GM23248 (cell line): ENCODE measurements at regions not wholly inside any gene's neighbourhood (a gene's known extent, or its start where the extent isn't known, plus 50 kb on each side); places are given as distances from the start of the nearest gene placed in this dataset.

Source experiments
- DNase-seq: peaks from one replicate; pipeline ENCODE4 v3.0.0-alpha.2; 2015
- H2AFZ ChIP-seq: fragments of 200-600 bp; sonication (generic); 2 replicates; pipeline ENCODE4 v1.6.1; 2016; ENCODE audit warnings: antibody characterized with exemption
- H3F3A ChIP-seq: fragments of 200-600 bp; sonication (generic); 2 replicates; pipeline ENCODE4 v1.6.1; 2016; ENCODE audit warnings: mild to moderate bottlenecking, antibody characterized with exemption, mixed run types; ENCODE audit not compliant: insufficient read depth
- H3K27ac ChIP-seq: fragments of 200-600 bp; sonication (generic); 2 replicates; pipeline ENCODE4 v1.5.1; 2016; ENCODE audit warnings: mild to moderate bottlenecking
- H3K27me3 ChIP-seq: fragments of 200-600 bp; sonication (generic); replicated peaks from 2 replicates; pipeline ENCODE4 v1.6.1; 2016; ENCODE audit warnings: mild to moderate bottlenecking; ENCODE audit not compliant: insufficient read depth
- H3K36me3 ChIP-seq: fragments of 200-600 bp; sonication (generic); 2 replicates; pipeline ENCODE4 v1.6.1; 2016; ENCODE audit warnings: low read depth, mild to moderate bottlenecking
- H3K4me1 ChIP-seq: fragments of 200-600 bp; sonication (generic); 2 replicates; pipeline ENCODE4 v1.6.1; 2016; ENCODE audit warnings: mild to moderate bottlenecking; ENCODE audit not compliant: insufficient read depth
- H3K4me2 ChIP-seq: fragments of 200-600 bp; sonication (generic); one replicate; pipeline ENCODE4 v1.6.1; 2016; ENCODE audit warnings: mild to moderate bottlenecking; ENCODE audit not compliant: unreplicated experiment
- H3K4me3 ChIP-seq: fragments of 200-600 bp; sonication (generic); 2 replicates; pipeline ENCODE4 v1.5.1; 2016; ENCODE audit warnings: mild to moderate bottlenecking
- H3K79me2 ChIP-seq: fragments of 200-600 bp; sonication (generic); 2 replicates; pipeline ENCODE4 v1.6.1; 2016; ENCODE audit warnings: mild to moderate bottlenecking; ENCODE audit not compliant: insufficient read depth
- H3K9ac ChIP-seq: fragments of 200-600 bp; sonication (generic); 2 replicates; pipeline ENCODE4 v1.6.1; 2016; ENCODE audit warnings: mild to moderate bottlenecking
- H3K9me2 ChIP-seq: fragments of 200-600 bp; sonication (generic); 2 replicates; pipeline ENCODE4 v1.6.1; 2016; ENCODE audit warnings: mixed run types, mild to moderate bottlenecking, moderate library complexity; ENCODE audit not compliant: insufficient read depth
- H3K9me3 ChIP-seq: fragments of 200-600 bp; sonication (generic); one replicate; pipeline ENCODE4 v1.6.1; 2017; ENCODE audit warnings: low read depth
- H4K20me1 ChIP-seq: fragments of 200-600 bp; sonication (generic); 2 replicates; pipeline ENCODE4 v1.6.0; 2016; ENCODE audit not compliant: insufficient read depth
- EZH2 ChIP-seq: fragments of 200-600 bp; sonication (generic); IDR thresholded peaks from 2 replicates; pipeline ENCODE4 v1.6.1; 2018; ENCODE audit warnings: antibody characterized with exemption, mild to moderate bottlenecking; ENCODE audit not compliant: insufficient read depth, poor library complexity, severe bottlenecking
- EZH2phosphoT487 ChIP-seq: fragments of 200-600 bp; sonication (generic); IDR thresholded peaks from 2 replicates; pipeline ENCODE4 v1.6.1; 2018; ENCODE audit warnings: antibody characterized with exemption, moderate library complexity, mild to moderate bottlenecking, low read depth; ENCODE audit not compliant: insufficient read depth
- WGBS, 2 experiments: methylation state at CpG; one replicate each; pipeline ENCODE4 v1.1.6; 2015 to 2017; ENCODE audit warnings: low lambda C conversion rate in 2 of 2, low coverage in 1 of 2; ENCODE audit errors: missing lambda C conversion rate in 2 of 2; 5-methylcytosine and 5-hydroxymethylcytosine counted together
- in situ Hi-C: fragments of 300-500 bp; cut with MboI; formaldehyde crosslinking; loops from 2 replicates; pipeline ENCODE4 v1.15.0; 2020

DNA sequence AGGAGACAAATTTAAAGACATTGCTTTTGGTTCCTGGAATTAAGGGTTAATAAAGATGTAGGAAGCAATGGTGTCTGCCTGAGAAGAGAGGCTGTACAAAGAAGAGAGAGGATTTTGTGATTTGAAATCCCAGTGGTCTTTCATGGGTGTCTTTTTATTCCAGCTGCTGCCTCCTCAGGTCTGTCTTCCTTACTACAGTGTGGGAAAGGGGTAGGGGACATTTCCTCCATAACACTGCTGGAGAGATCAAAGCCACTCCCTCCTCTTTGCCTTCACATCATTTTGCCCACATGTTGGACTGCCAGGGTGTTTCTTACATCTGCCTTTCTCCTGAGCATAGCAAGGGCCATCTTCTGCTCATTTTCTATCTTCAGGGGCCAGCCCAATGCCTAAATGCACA lies 348.5 kb downstream of the EN1 start:
- Histone ChIP-seq H3K4me3 (no peak overlapping the region), H4K20me1 (no peaks in the 10 kb centered on the region), H3F3A (no peaks in the 10 kb centered on the region), H3K27ac (no peak overlapping the region), H3K9me2 (no peaks in the 10 kb centered on the region), H3K36me3 (no peaks in the 10 kb centered on the region), H2AFZ (no peak overlapping the region), H3K4me2 (no peak overlapping the region), H3K4me1 (no peaks in the 10 kb centered on the region), H3K9ac (no peak overlapping the region), H3K9me3 (no peaks in the 10 kb centered on the region), H3K79me2 (no peaks in the 10 kb centered on the region), H3K27me3 (peaks cover 4% of the 10 kb centered on the region; the same call in 1 of the 2 replicates)
- in situ Hi-C loops = no loop called here
- TF ChIP-seq EZH2phosphoT487 (no peak), EZH2 (no peak)
- DNase-seq = no peak

DNA sequence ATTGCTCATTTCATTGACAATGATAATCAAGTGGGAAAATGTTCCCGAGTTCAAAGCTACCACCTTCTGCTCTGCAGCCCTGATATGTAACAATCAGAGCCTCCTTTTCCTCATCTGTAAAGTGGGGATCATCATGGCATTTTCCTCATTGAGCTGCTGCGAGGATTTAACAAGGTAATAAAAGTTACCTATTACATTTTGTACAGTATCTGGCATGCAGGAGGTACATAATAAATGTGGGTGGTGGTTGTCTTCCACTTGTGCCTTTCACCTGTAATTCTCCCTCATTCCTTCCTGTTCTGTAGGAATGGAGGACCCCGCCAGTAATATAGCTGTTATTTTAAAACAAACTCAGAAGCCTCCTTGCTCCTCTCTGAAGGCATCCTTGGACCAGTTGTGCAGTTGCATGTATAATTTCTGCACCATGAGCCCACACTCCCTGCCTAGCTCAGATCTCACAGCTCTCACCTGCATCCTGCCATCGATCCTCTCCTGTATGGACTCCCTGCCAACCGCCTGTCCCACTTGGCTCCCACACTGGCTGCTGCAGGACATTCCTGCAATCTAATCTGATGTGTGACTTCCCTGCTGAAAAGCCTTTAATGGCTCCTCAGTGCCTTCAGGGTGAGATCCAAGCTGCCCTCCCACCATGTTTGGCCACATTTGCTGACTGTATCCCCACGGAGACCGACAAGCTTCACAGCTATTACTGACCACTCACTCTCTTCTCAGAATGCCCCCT lies 350.4 kb downstream of the EN1 start:
- H3K27me3 ChIP-seq = peaks cover under 1% of the 10 kb centered on the region; the same call in 1 of the 2 replicates
- no peak overlapping the region for H2AFZ ChIP-seq
- in situ Hi-C loops = no loop called here
- 66 to 69% methylated on average over 7 of the region's 7 CpGs for WGBS, 2 experiments
- TF ChIP-seq EZH2phosphoT487 (no peak), EZH2 (no peak)
- H3K79me2 ChIP-seq = no peaks in the 10 kb centered on the region
- H3K4me2 ChIP-seq = no peak overlapping the region
- DNase-seq = no peak
- H3K4me1 ChIP-seq = no peaks in the 10 kb centered on the region
- H3K36me3 ChIP-seq = no peaks in the 10 kb centered on the region
- H3K9me2 ChIP-seq = no peaks in the 10 kb centered on the region
- no peak overlapping the region for H3K4me3 ChIP-seq
- no peak overlapping the region for H3K9ac ChIP-seq
- no peaks in the 10 kb centered on the region for H4K20me1 ChIP-seq
- no peaks in the 10 kb centered on the region for H3F3A ChIP-seq
- no peaks in the 10 kb centered on the region for H3K9me3 ChIP-seq
- H3K27ac ChIP-seq = no peak overlapping the region

DNA sequence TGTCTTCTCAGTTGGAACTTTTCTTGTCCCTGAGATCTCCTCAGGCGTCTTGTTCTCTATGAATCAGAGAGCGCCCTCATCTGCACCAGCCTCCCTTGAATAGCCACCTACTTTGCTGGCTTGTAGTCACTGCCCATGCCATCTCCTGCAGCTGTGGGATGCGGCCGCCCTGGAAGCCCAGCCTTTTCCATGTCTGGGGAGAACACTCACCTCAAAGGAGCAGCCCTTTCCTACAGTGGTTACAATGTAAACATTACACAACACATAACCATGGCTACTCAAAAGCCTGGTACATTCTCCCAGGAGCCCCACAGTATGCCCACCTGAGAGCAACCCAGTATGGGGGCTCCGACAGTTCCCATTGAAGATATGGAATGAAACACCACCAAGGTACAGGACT lies 351.0 kb downstream of the EN1 start:
- Histone ChIP-seq H3K4me3 (no peak overlapping the region), H3K9me2 (no peaks in the 10 kb centered on the region), H3K27me3 (no peaks in the 10 kb centered on the region; the same call in 1 of the 2 replicates), H3K79me2 (no peaks in the 10 kb centered on the region), H3K4me2 (no peak overlapping the region), H4K20me1 (no peaks in the 10 kb centered on the region), H3F3A (no peaks in the 10 kb centered on the region), H3K9ac (no peak overlapping the region), H3K27ac (no peak overlapping the region), H2AFZ (no peak overlapping the region), H3K4me1 (no peaks in the 10 kb centered on the region), H3K9me3 (no peaks in the 10 kb centered on the region), H3K36me3 (no peaks in the 10 kb centered on the region)
- no peak for DNase-seq
- in situ Hi-C loops = no loop called here
- TF ChIP-seq EZH2phosphoT487 = no peak
- no peak for TF ChIP-seq EZH2
- 78 to 81% methylated on average over 5 of the region's 5 CpGs for WGBS, 2 experiments

DNA sequence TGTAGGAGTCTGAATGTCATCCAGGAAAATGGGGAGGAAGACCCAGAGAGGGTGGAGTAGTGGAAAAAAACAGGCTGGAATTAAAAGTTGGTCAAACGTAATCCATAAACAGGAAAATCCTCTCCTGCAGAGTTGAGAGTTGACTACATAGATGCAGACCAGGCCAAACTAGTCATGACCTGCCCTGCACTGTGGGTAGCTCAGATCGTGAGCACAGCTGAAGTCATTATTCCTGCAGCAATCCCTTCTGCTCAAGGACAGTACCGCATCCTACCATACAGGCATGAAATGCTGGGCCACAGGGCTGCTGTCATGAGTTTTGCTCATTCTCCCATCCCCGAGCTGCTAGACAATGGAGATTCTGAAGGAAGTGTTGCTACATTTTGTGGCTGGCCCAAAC lies 352.2 kb downstream of the EN1 start:
- H3K79me2 ChIP-seq = no peaks in the 10 kb centered on the region
- H3K4me1 ChIP-seq = no peaks in the 10 kb centered on the region
- no peaks in the 10 kb centered on the region; the same call in 1 of the 2 replicates for H3K27me3 ChIP-seq
- no peak for TF ChIP-seq EZH2phosphoT487
- no peak for TF ChIP-seq EZH2
- H3K9me2 ChIP-seq = no peaks in the 10 kb centered on the region
- no peaks in the 10 kb centered on the region for H3K9me3 ChIP-seq
- H3K36me3 ChIP-seq = no peaks in the 10 kb centered on the region
- H3K27ac ChIP-seq = no peak overlapping the region
- H3K4me3 ChIP-seq = no peak overlapping the region
- H2AFZ ChIP-seq = no peak overlapping the region
- WGBS, 2 experiments = 66 to 72% methylated on average over 4 of the region's 4 CpGs
- in situ Hi-C loops = no loop called here
- no peak for DNase-seq
- H4K20me1 ChIP-seq = no peaks in the 10 kb centered on the region
- H3F3A ChIP-seq = no peaks in the 10 kb centered on the region
- H3K9ac ChIP-seq = no peak overlapping the region
- no peak overlapping the region for H3K4me2 ChIP-seq
